ENCODE measurements at regions not wholly inside any gene's neighbourhood (a gene's known extent, or its start where the extent isn't known, plus 50 kb on each side); places are given as distances from the start of the nearest gene placed in this dataset.
"Not testable (repeated sequence)": the region's sequence is repeated elsewhere in the genome, so short reads cannot be mapped to it uniquely, and the experiment has no call there.

- Histone ChIP-seq H3K9me3 (ENCODE audit: low read depth, low read length) (no peaks in the 10 kb centered on the region), H2AFZ (ENCODE audit: low read length) (no peak overlapping the region)
These were observed 271.8 kb upstream of the GK2 start for GRCh38 chr4:79679859-79680258.

GRCh38 chr4:79678472-79679202, 270.6 kb upstream of the GK2 start:
- H3K36me3 ChIP-seq (ENCODE audit: insufficient read depth, low read length), result no peaks in the 10 kb centered on the region
- H3K27ac ChIP-seq (ENCODE audit: low read depth, low read length), result no peak overlapping the region
- no peak overlapping the region for H3K4me2 ChIP-seq (ENCODE audit: insufficient read depth, low read length)
- H3K4me1 ChIP-seq (ENCODE audit: insufficient read depth, low read length), result no peaks in the 10 kb centered on the region
- H4K20me1 ChIP-seq (ENCODE audit: insufficient read depth, low read length), result no peaks in the 10 kb centered on the region
- DNase-seq (ENCODE audit: insufficient read length, low spot score, missing footprints), result no peak
- H3K27me3 ChIP-seq (ENCODE audit: insufficient read depth, low read length), result no peaks in the 10 kb centered on the region
- no peaks in the 10 kb centered on the region for H3K9me3 ChIP-seq (ENCODE audit: low read depth, low read length)
- no peak overlapping the region for H3K4me3 ChIP-seq (ENCODE audit: insufficient read depth, low read length)
- no peak overlapping the region for H2AFZ ChIP-seq (ENCODE audit: low read length)
- no peaks in the 10 kb centered on the region for H3K79me2 ChIP-seq (ENCODE audit: insufficient read depth, low read length)
- TF ChIP-seq CTCF (IDR thresholded peaks at IDR 0.05; ENCODE audit: extremely low read depth, low read depth, low read length), result no peak

More at GRCh38 chr4:79679859-79680258, 271.8 kb upstream of the GK2 start:
- no peak for DNase-seq (ENCODE audit: insufficient read length, low spot score, missing footprints)
- no peaks in the 10 kb centered on the region for H3K4me1 ChIP-seq (ENCODE audit: insufficient read depth, low read length)
- TF ChIP-seq CTCF (IDR thresholded peaks at IDR 0.05; ENCODE audit: extremely low read depth, low read depth, low read length), result no peak
- H4K20me1 ChIP-seq (ENCODE audit: insufficient read depth, low read length), result no peaks in the 10 kb centered on the region
- H3K4me3 ChIP-seq (ENCODE audit: insufficient read depth, low read length), result no peak overlapping the region
- H3K36me3 ChIP-seq (ENCODE audit: insufficient read depth, low read length), result no peaks in the 10 kb centered on the region
- no peak overlapping the region for H3K27ac ChIP-seq (ENCODE audit: low read depth, low read length)
- H3K4me2 ChIP-seq (ENCODE audit: insufficient read depth, low read length), result no peak overlapping the region
- H3K27me3 ChIP-seq (ENCODE audit: insufficient read depth, low read length), result no peaks in the 10 kb centered on the region
- no peaks in the 10 kb centered on the region for H3K79me2 ChIP-seq (ENCODE audit: insufficient read depth, low read length)

GRCh38 chr4:79676705-79677104, 268.7 kb upstream of the GK2 start:
- Histone ChIP-seq H3K4me2 (ENCODE audit: insufficient read depth, low read length) (no peak overlapping the region), H2AFZ (ENCODE audit: low read length) (no peak overlapping the region), H3K4me1 (ENCODE audit: insufficient read depth, low read length) (no peaks in the 10 kb centered on the region), H3K27me3 (ENCODE audit: insufficient read depth, low read length) (no peaks in the 10 kb centered on the region), H3K79me2 (ENCODE audit: insufficient read depth, low read length) (no peaks in the 10 kb centered on the region), H4K20me1 (ENCODE audit: insufficient read depth, low read length) (no peaks in the 10 kb centered on the region), H3K27ac (ENCODE audit: low read depth, low read length) (no peak overlapping the region), H3K4me3 (ENCODE audit: insufficient read depth, low read length) (no peak overlapping the region), H3K9me3 (ENCODE audit: low read depth, low read length) (no peaks in the 10 kb centered on the region), H3K36me3 (ENCODE audit: insufficient read depth, low read length) (no peaks in the 10 kb centered on the region)
- DNase-seq (ENCODE audit: insufficient read length, low spot score, missing footprints), result no peak
- no peak for TF ChIP-seq CTCF (IDR thresholded peaks at IDR 0.05; ENCODE audit: extremely low read depth, low read depth, low read length)

GRCh38 chr4:79674906-79675305, 266.9 kb upstream of the GK2 start:
- not testable (repeated sequence) for H3K36me3 ChIP-seq (ENCODE audit: insufficient read depth, low read length); DNase-seq (ENCODE audit: insufficient read length, low spot score, missing footprints); H3K27me3 ChIP-seq (ENCODE audit: insufficient read depth, low read length); H3K4me1 ChIP-seq (ENCODE audit: insufficient read depth, low read length); H3K4me3 ChIP-seq (ENCODE audit: insufficient read depth, low read length); H3K27ac ChIP-seq (ENCODE audit: low read depth, low read length); H3K79me2 ChIP-seq (ENCODE audit: insufficient read depth, low read length); H2AFZ ChIP-seq (ENCODE audit: low read length); H3K4me2 ChIP-seq (ENCODE audit: insufficient read depth, low read length); H3K9me3 ChIP-seq (ENCODE audit: low read depth, low read length); H4K20me1 ChIP-seq (ENCODE audit: insufficient read depth, low read length)
